GM12873 (cell line): ENCODE measurements at regions not wholly inside any gene's neighbourhood (a gene's known extent, or its start where the extent isn't known, plus 50 kb on each side); places are given as distances from the start of the nearest gene placed in this dataset.

Source experiments
- CTCF ChIP-seq: IDR thresholded peaks from 2 replicates; pipeline ENCODE4 v1.5.1; 2012; ENCODE audit warnings: low read depth, mild to moderate bottlenecking, moderate library complexity, low read length, control low read depth; ENCODE audit not compliant: insufficient read depth; ENCODE audit errors: missing control alignments

DNA sequence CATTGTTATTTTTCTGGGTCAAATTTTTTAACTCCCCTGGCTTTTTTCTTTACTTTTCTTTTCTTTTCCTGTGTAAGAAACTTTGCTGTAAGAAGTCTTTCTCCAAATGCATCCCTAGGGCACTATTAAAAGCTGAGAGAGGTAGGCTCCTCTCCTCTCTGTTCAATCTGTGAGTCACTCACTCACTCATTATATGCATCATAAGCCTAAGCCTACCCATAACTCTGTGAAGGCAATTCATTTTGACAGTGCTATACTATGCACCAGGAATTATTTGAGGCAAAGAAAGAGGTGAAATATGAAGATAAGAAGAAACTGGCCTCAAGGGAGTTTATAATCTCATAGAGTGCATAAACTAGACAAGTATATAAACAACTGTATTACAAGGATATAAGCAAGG is 67.9 kb upstream of the PRR16 start:
- TF ChIP-seq CTCF, result no peak

- no peak for TF ChIP-seq CTCF
Observed at GRCh38 chr5:120400356-120400755, 63.7 kb upstream of the PRR16 start.

DNA sequence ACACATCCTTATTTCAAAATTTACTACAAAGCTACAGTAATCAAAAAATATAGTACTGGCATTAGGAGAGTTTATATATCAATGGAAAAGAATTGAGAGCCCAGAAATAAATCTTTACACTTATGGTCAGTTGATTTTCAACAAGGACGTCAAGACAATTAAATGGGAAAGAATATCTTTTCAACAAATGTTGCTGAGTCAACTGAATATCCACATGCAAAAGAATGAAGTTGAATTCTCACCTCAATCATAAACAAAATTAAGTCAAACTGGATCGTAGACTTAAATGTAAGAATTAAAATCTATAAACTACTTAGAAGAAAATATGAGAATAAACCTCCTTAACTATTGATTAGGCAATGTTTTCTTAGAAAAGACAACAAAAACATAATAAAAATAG is 61.5 kb upstream of the PRR16 start:
- TF ChIP-seq CTCF, result no peak

DNA sequence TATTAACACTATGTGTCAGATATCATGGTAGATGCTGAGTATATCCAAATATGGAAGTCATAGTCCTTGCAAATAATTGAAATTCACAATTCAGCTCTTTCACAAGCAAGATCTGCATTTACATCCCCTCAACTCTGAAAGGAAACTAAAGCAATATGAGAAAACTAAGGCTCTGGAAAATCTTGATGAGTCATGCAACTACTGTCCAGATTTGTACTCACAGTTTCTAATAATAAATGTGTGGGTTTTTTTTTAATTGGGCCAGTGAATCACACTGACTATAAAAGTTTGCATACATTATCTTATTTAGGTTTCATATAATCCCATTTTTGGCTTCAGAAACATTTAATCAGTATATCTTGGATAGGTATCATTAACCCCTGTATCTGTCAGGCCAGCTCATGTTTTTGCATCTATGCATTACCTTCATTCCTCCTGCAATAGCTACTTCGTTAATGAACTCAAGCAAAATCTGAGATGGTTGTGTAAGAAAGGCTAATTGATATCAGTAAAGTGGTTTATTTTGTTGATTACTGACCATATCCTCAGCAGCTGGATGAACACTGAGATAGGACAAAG is 58.7 kb upstream of the PRR16 start:
- no peak for TF ChIP-seq CTCF

GRCh38 chr5:120405923-120406322 is 58.2 kb upstream of the PRR16 start:
- TF ChIP-seq CTCF, result no peak

DNA sequence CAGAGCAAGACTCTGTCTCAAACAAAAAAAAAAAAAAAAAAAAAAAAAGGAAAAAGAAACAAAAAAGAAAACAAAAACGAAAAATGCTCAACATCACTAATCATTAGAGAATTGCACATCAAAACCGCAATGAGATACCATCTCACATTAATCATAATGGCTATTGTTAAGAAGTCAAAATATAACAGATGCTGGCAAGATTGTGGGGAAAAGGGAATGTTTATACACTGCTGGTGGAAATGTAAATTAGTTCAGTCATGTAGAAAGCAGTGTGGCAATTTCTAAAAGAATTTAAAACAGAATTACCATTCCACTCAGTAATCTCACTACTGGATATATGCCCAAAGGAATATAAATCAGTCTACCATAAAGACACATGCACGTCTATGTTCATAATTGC is 50.4 kb upstream of the PRR16 start:
- no peak for TF ChIP-seq CTCF
